Body of pancreas (tissue), 4 donors: ENCODE measurements at regions not wholly inside any gene's neighbourhood (a gene's known extent, or its start where the extent isn't known, plus 50 kb on each side); places are given as distances from the start of the nearest gene placed in this dataset.

Experiments used
- ATAC-seq: fragments of 150-250 bp; one replicate; pipeline ENCODE4 v1.9.1; 2016
- DNase-seq, 4 donors: peaks; one replicate each; pipeline ENCODE4 v3.0.0-alpha.2; 2019
- H3K27ac ChIP-seq, 4 donors: fragments of 200-600 bp; sonication (generic); 1 replicate in 3 of 4; 2 replicates in 1 of 4; pipeline versions ENCODE4 v1.5.1 to v1.6.1; 2016 to 2019; ENCODE audit warnings: mild to moderate bottlenecking in 1 of 4, mixed read lengths in 1 of 4, moderate library complexity in 1 of 4
- H3K27me3 ChIP-seq, 2 donors: fragments of 200-600 bp; sonication (generic); one replicate each; pipeline ENCODE4 v1.6.0; 2016; ENCODE audit warnings: mild to moderate bottlenecking in 1 of 2
- H3K36me3 ChIP-seq, 2 donors: fragments of 200-600 bp; sonication (generic); replicated peaks in 1 of 2; 2 replicates each; pipeline ENCODE4 v1.5.1; 2016; ENCODE audit warnings: low read depth in 2 of 2; ENCODE audit not compliant: insufficient read depth in 1 of 2
- H3K4me1 ChIP-seq: fragments of 200-600 bp; sonication (generic); one replicate; pipeline ENCODE4 v1.6.0; 2016
- H3K4me3 ChIP-seq, 2 donors: fragments of 200-600 bp; sonication (generic); 1 replicate in 1 of 2; 2 replicates in 1 of 2; pipeline ENCODE4 v1.5.1; 2016 to 2019
- H3K9me3 ChIP-seq, 3 donors: fragments of 200-600 bp; sonication (generic); 1 replicate in 2 of 3; 2 replicates in 1 of 3; pipeline ENCODE4 v1.5.1; 2016
- CTCF ChIP-seq, 7 experiments: fragments of 450-650 bp in 4 of 7; fragments of 200-600 bp in 3 of 7; sonication (generic) in 3 of 7; IDR thresholded peaks; one replicate each; pipeline ENCODE4 v1.5.1; 2016 to 2019; ENCODE audit warnings: antibody characterized with exemption in 7 of 7
- POLR2A ChIP-seq, 3 donors: fragments of 450-650 bp; IDR thresholded peaks; one replicate each; pipeline ENCODE4 v1.6.1; 2016; ENCODE audit warnings: antibody characterized with exemption in 3 of 3, mild to moderate bottlenecking in 2 of 3
- WGBS, 2 donors: methylation state at CpG; one replicate each; pipeline ENCODE4 v1.1.5; 2017; 5-methylcytosine and 5-hydroxymethylcytosine counted together
- intact Hi-C: fragments of 100-400 bp; cut with DNase I; formaldehyde crosslinking; loops from one replicate; pipeline ENCODE4 v1.15.1; 2023

GRCh38 chr6:842141-842540 is 149.2 kb upstream of the EXOC2 start:
- Histone ChIP-seq H3K9me3 (no peaks in the 10 kb centered on the region), H3K36me3 (no peaks in the 10 kb centered on the region), H3K4me1 (no peaks in the 10 kb centered on the region), H3K27me3 (no peaks in the 10 kb centered on the region), H3K27ac (no peak overlapping the region), H3K4me3 (no peak overlapping the region)
- no peak for TF ChIP-seq POLR2A (IDR thresholded peaks at IDR 0.05)
- no peak for TF ChIP-seq CTCF (IDR thresholded peaks at IDR 0.05)
- intact Hi-C loops, result no loop called here
- DNase-seq (no peak), ATAC-seq (no peak)
- 61 to 72% methylated on average over 9 of the region's 9 CpGs for WGBS, 2 donors

GRCh38 chr6:841569-841968 is 148.6 kb upstream of the EXOC2 start:
- Histone ChIP-seq H3K27ac (no peak overlapping the region), H3K9me3 (no peaks in the 10 kb centered on the region), H3K4me3 (no peak overlapping the region), H3K4me1 (no peaks in the 10 kb centered on the region), H3K27me3 (no peaks in the 10 kb centered on the region), H3K36me3 (no peaks in the 10 kb centered on the region)
- DNase-seq, result no peak
- intact Hi-C loops, result no loop called here
- 68 to 79% methylated on average over 6 of the region's 6 CpGs for WGBS, 2 donors
- TF ChIP-seq CTCF (IDR thresholded peaks at IDR 0.05) (no peak), POLR2A (IDR thresholded peaks at IDR 0.05) (no peak)
- ATAC-seq, result no peak

DNA sequence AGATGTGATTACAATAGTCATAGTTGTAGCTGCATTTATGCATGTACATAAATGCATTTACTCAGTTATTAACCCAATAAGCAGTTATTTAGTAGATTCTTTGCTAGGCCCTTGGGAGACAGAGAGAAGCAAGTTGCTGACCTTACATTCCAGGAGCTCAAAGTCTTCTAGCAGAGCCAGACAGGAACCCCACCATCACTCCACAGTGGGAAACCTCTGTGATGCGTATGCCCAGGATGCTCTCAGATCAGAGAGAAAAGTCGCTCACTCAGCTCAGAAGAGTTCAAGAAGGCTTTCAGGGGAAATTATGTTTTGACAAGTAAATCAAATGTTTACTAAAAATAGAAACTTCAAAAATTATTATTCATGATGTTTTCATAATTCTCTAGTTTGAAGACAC is 146.3 kb upstream of the EXOC2 start:
- Histone ChIP-seq H3K27me3 (no peaks in the 10 kb centered on the region), H3K9me3 (no peaks in the 10 kb centered on the region), H3K4me1 (no peaks in the 10 kb centered on the region), H3K4me3 (no peak overlapping the region), H3K27ac (no peak overlapping the region), H3K36me3 (no peaks in the 10 kb centered on the region)
- WGBS, 2 donors, result 80 to 92% methylated on average over 2 of the region's 2 CpGs
- no peak for DNase-seq
- ATAC-seq, result no peak
- TF ChIP-seq POLR2A (IDR thresholded peaks at IDR 0.05) (no peak), CTCF (IDR thresholded peaks at IDR 0.05) (no peak)
- intact Hi-C loops, result no loop called here

DNA sequence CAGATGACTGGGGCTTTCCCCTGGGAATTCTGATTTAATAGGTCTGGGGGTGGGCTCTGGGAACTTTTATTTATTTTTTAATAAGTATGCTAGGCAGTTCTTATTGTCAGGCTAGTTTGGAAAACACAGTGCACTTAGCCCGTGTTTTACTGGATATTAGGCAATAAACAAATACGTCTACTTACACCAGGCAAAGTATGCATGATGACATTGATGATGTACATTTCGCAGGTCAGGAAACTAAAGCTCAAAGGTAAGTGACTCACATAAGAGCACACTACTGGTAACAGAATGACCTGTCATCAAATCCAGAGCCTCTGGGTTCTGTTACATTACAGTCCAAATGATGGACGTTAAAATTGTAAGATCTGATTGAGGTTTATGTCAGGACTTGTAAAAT is 144.4 kb upstream of the EXOC2 start:
- H3K36me3 ChIP-seq, result no peaks in the 10 kb centered on the region
- TF ChIP-seq CTCF (IDR thresholded peaks at IDR 0.05), result no peak
- no peak for TF ChIP-seq POLR2A (IDR thresholded peaks at IDR 0.05)
- DNase-seq (no peak), ATAC-seq (no peak)
- WGBS, 2 donors, result 70 to 74% methylated on average over 4 of the region's 4 CpGs
- no peaks in the 10 kb centered on the region for H3K9me3 ChIP-seq
- H3K4me3 ChIP-seq, result no peak overlapping the region
- H3K27ac ChIP-seq, result no peak overlapping the region
- intact Hi-C loops, result no loop called here
- no peaks in the 10 kb centered on the region for H3K4me1 ChIP-seq
- H3K27me3 ChIP-seq, result no peaks in the 10 kb centered on the region

DNA sequence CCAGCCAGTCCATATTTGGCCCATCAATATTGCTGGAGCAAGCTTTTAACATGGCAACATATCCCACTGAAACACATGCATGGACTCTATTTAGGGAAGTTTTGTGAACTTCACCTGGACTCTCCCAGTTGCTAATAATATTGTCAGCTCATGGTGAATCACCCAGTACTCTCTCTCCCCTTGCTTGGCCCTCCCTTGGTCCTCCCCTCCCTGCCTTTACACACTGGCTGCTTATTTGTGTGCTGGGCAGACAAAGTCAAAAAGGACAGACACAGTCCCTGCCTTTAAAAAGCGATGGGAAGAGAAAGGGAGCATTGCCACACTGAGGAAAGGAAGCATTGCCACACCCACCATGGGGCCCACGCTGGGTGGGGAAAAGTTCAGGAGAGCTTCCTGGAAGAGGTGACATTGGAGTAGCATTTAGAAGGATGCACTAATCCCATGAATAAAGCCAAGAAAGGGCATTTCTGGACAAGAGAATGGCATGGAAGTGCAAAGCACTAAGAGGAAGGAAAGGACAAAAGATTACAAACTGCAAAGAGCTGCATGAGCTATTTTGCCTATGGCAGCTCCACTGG is 143.4 kb upstream of the EXOC2 start:
- TF ChIP-seq POLR2A (IDR thresholded peaks at IDR 0.05) (no peak), CTCF (IDR thresholded peaks at IDR 0.05) (no peak)
- ATAC-seq (no peak), DNase-seq (no peak)
- intact Hi-C loops, result no loop called here
- H3K27ac ChIP-seq, result no peak overlapping the region
- no peak overlapping the region for H3K4me3 ChIP-seq
- no peaks in the 10 kb centered on the region for H3K4me1 ChIP-seq
- 83 to 88% methylated on average over 2 of the region's 2 CpGs for WGBS, 2 donors
- H3K27me3 ChIP-seq, result no peaks in the 10 kb centered on the region
- no peaks in the 10 kb centered on the region for H3K9me3 ChIP-seq
- no peaks in the 10 kb centered on the region for H3K36me3 ChIP-seq
